ENCODE measurements at regions not wholly inside any gene's neighbourhood (a gene's known extent, or its start where the extent isn't known, plus 50 kb on each side); places are given as distances from the start of the nearest gene placed in this dataset.

DNA sequence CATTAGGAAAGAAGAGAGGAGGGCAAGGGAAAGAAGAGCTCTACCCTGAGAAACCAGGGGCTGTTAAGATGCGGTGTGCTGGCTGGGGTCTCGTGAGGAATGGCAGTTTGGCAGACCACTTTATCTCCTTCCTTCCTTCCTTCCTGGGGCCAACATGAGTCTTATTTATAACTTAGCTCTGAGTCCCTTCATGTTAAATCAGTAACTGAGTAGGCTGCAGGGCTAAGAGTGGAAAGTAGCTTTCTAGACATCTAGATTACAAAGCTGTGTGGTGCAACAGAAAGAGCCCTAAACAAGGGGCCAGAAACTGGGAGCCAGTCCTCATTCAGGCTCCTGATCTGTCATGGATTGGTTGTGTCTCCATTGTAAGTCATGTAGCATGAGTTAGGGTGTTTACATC is 135.4 kb upstream of the DUSP10 start:
- H3K27me3 Mint-ChIP-seq (ENCODE audit: insufficient read depth, unreplicated experiment), result peaks cover 4% of the 10 kb centered on the region
- DNase-seq, result no peak
- TF ChIP-seq, protein P1, sequence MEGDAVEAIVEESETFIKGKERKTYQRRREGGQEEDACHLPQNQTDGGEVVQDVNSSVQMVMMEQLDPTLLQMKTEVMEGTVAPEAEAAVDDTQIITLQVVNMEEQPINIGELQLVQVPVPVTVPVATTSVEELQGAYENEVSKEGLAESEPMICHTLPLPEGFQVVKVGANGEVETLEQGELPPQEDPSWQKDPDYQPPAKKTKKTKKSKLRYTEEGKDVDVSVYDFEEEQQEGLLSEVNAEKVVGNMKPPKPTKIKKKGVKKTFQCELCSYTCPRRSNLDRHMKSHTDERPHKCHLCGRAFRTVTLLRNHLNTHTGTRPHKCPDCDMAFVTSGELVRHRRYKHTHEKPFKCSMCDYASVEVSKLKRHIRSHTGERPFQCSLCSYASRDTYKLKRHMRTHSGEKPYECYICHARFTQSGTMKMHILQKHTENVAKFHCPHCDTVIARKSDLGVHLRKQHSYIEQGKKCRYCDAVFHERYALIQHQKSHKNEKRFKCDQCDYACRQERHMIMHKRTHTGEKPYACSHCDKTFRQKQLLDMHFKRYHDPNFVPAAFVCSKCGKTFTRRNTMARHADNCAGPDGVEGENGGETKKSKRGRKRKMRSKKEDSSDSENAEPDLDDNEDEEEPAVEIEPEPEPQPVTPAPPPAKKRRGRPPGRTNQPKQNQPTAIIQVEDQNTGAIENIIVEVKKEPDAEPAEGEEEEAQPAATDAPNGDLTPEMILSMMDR (IDR thresholded peaks at IDR 0.05; ENCODE audit: insufficient read depth in 1 of 2, low read depth in 1 of 2, low read length in 1 of 2, severe bottlenecking in 1 of 2, unreplicated experiment in 1 of 2), result no peak
- no peaks in the 10 kb centered on the region for H3K36me3 Mint-ChIP-seq (ENCODE audit: insufficient read depth, unreplicated experiment)
- ChIA-PET CTCF (no interaction called here), POLR2A (no interaction called here)
- BruUV-seq (replicated peaks), result no TSS peak
- Histone ChIP-seq H3K4me3 (ENCODE audit: low read depth, low read length) (no peak overlapping the region), H3K4me1 (no peaks in the 10 kb centered on the region), H3K36me3 (ENCODE audit: control insufficient read depth, insufficient read depth, low read length) (no peaks in the 10 kb centered on the region), H3K27me3 (replicated peaks; ENCODE audit: control insufficient read depth, insufficient read depth, low read length) (no peaks in the 10 kb centered on the region), H3K9me3 (no peaks in the 10 kb centered on the region)
- H3K4me3 Mint-ChIP-seq (ENCODE audit: unreplicated experiment), result no peak overlapping the region
- no peaks in the 10 kb centered on the region for H3K4me1 Mint-ChIP-seq (ENCODE audit: low read depth, unreplicated experiment)
- intact Hi-C loops (cut with micrococcal nuclease; ENCODE audit: unreplicated experiment), result no loop called here
- no peaks in the 10 kb centered on the region for H3K9me3 Mint-ChIP-seq (ENCODE audit: unreplicated experiment)
- no peak overlapping the region for H3K27ac Mint-ChIP-seq (ENCODE audit: unreplicated experiment)

DNA sequence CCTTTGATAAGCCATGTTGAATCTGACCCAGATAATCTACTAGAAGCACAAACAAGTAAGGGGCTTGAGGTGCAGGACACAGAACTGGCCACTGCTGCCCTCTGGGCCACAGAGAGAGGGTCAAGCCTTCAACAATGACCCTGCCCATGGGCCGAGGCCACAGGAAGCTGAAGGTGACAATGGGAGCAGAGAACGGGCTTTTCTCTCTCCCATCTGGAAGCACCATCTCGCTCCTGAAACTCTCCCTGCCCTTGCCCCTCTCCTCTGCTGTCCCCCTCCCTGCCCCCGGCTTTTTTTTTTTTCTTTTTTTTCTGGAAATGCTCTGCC is 133.1 kb upstream of the DUSP10 start:
- Histone ChIP-seq H3K9me3 (no peaks in the 10 kb centered on the region), H3K27me3 (replicated peaks; ENCODE audit: control insufficient read depth, insufficient read depth, low read length) (no peaks in the 10 kb centered on the region), H3K36me3 (ENCODE audit: control insufficient read depth, insufficient read depth, low read length) (no peaks in the 10 kb centered on the region), H3K4me1 (no peaks in the 10 kb centered on the region), H3K4me3 (ENCODE audit: low read depth, low read length) (no peak overlapping the region)
- intact Hi-C loops (cut with micrococcal nuclease; ENCODE audit: unreplicated experiment), result no loop called here
- Mint-ChIP-seq H3K27me3 (ENCODE audit: insufficient read depth, unreplicated experiment) (no peaks in the 10 kb centered on the region), H3K36me3 (ENCODE audit: insufficient read depth, unreplicated experiment) (no peaks in the 10 kb centered on the region), H3K9me3 (ENCODE audit: unreplicated experiment) (no peaks in the 10 kb centered on the region), H3K27ac (ENCODE audit: unreplicated experiment) (no peak overlapping the region), H3K4me3 (ENCODE audit: unreplicated experiment) (no peak overlapping the region), H3K4me1 (ENCODE audit: low read depth, unreplicated experiment) (no peaks in the 10 kb centered on the region)
- DNase-seq, result no peak
- no TSS peak for BruUV-seq (replicated peaks)
- ChIA-PET CTCF (interaction anchor here (0.7 to 1.0 kb wide), 2 partner anchors 40 to 73 kb away, joined by 3 read pairs; no protein-coding TSS in a partner anchor), POLR2A (no interaction called here)
- TF ChIP-seq, protein P1 (IDR thresholded peaks at IDR 0.05; ENCODE audit: insufficient read depth in 1 of 2, low read depth in 1 of 2, low read length in 1 of 2, severe bottlenecking in 1 of 2, unreplicated experiment in 1 of 2), result no peak

DNA sequence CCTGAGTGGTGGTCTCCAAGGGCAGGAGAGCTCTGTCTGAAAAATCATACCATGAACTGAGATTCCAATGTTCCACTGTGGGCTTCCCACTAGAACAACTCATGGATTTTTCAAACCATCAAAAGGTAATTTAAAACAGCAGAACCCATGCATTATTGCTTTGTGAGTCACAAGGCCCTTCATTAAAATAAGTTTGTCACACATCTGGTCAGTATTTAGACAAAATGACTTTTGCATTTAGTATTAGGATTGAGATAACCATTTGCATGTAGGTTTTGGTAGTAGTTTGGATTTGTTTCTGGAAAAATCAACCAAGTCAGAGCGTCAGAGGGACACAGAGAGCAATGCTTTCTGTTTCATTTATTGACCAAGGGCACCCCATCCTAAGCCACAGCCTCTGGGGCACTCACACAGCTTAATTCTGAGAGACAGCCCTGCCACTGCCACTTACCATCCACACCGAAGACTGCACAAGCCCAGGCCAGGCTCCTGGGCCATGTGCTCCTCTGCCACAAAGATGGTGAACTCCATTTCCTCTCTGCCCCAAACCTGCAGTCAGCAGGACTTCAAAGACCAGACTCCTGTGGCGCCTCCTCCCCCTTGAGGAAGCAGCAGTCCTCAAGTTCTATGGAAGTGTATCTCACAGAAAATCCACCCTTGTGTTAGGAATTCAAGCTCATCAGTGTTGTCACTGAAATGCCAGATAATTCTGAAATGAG is 132.6 kb upstream of the DUSP10 start:
- Mint-ChIP-seq H3K36me3 (ENCODE audit: insufficient read depth, unreplicated experiment) (no peaks in the 10 kb centered on the region), H3K4me3 (ENCODE audit: unreplicated experiment) (no peak overlapping the region), H3K9me3 (ENCODE audit: unreplicated experiment) (no peaks in the 10 kb centered on the region), H3K4me1 (ENCODE audit: low read depth, unreplicated experiment) (no peaks in the 10 kb centered on the region), H3K27me3 (ENCODE audit: insufficient read depth, unreplicated experiment) (peaks cover 3% of the 10 kb centered on the region), H3K27ac (ENCODE audit: unreplicated experiment) (no peak overlapping the region)
- DNase-seq, result no peak
- BruUV-seq (replicated peaks), result no TSS peak
- TF ChIP-seq, protein P1 (IDR thresholded peaks at IDR 0.05; ENCODE audit: insufficient read depth in 1 of 2, low read depth in 1 of 2, low read length in 1 of 2, severe bottlenecking in 1 of 2, unreplicated experiment in 1 of 2), result no peak
- Histone ChIP-seq H3K4me3 (ENCODE audit: low read depth, low read length) (no peak overlapping the region), H3K27me3 (replicated peaks; ENCODE audit: control insufficient read depth, insufficient read depth, low read length) (no peaks in the 10 kb centered on the region), H3K36me3 (ENCODE audit: control insufficient read depth, insufficient read depth, low read length) (no peaks in the 10 kb centered on the region), H3K4me1 (no peaks in the 10 kb centered on the region), H3K9me3 (no peaks in the 10 kb centered on the region)
- CTCF ChIA-PET, result interaction anchor here (0.7 to 1.0 kb wide), 2 partner anchors 40 to 72 kb away, joined by 3 read pairs; no protein-coding TSS in a partner anchor
- intact Hi-C loops (cut with micrococcal nuclease; ENCODE audit: unreplicated experiment), result no loop called here
- POLR2A ChIA-PET, result no interaction called here

Measured in Caco-2 (cell line).